ENCODE measurements at regions not wholly inside any gene's neighbourhood (a gene's known extent, or its start where the extent isn't known, plus 50 kb on each side); places are given as distances from the start of the nearest gene placed in this dataset.
A peak's percentile ranks its signal among the peaks of the same experiment; 100 is the strongest.
"Not testable (repeated sequence)": the region's sequence is repeated elsewhere in the genome, so short reads cannot be mapped to it uniquely, and the experiment has no call there.

- Histone ChIP-seq H3K4me1 (peaks cover 0 to 3% (median 0%) of the 10 kb centered on the region in 4 donors), H3K27me3 (no peaks in the 10 kb centered on the region), H3K4me3 (no peak overlapping the region), H3K36me3 (no peaks in the 10 kb centered on the region), H3K9me3 (no peaks in the 10 kb centered on the region), H3K27ac (no peak overlapping the region)
- 87 to 90% methylated on average over 5 of the region's 5 CpGs for WGBS, 2 donors
- TF ChIP-seq EP300 (IDR thresholded peaks at IDR 0.05) (no peak), POLR2AphosphoS5 (IDR thresholded peaks at IDR 0.05) (no peak), POLR2A (IDR thresholded peaks at IDR 0.05) (no peak)
- TF ChIP-seq, protein P1, sequence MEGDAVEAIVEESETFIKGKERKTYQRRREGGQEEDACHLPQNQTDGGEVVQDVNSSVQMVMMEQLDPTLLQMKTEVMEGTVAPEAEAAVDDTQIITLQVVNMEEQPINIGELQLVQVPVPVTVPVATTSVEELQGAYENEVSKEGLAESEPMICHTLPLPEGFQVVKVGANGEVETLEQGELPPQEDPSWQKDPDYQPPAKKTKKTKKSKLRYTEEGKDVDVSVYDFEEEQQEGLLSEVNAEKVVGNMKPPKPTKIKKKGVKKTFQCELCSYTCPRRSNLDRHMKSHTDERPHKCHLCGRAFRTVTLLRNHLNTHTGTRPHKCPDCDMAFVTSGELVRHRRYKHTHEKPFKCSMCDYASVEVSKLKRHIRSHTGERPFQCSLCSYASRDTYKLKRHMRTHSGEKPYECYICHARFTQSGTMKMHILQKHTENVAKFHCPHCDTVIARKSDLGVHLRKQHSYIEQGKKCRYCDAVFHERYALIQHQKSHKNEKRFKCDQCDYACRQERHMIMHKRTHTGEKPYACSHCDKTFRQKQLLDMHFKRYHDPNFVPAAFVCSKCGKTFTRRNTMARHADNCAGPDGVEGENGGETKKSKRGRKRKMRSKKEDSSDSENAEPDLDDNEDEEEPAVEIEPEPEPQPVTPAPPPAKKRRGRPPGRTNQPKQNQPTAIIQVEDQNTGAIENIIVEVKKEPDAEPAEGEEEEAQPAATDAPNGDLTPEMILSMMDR (IDR thresholded peaks at IDR 0.05): no peak
- no peak for DNase-seq
- ATAC-seq (ENCODE audit: low FRiP score in 2 of 2): no peak
Observed at GRCh38 chr14:57061009-57061711, 207.5 kb downstream of the EXOC5 start.

DNA sequence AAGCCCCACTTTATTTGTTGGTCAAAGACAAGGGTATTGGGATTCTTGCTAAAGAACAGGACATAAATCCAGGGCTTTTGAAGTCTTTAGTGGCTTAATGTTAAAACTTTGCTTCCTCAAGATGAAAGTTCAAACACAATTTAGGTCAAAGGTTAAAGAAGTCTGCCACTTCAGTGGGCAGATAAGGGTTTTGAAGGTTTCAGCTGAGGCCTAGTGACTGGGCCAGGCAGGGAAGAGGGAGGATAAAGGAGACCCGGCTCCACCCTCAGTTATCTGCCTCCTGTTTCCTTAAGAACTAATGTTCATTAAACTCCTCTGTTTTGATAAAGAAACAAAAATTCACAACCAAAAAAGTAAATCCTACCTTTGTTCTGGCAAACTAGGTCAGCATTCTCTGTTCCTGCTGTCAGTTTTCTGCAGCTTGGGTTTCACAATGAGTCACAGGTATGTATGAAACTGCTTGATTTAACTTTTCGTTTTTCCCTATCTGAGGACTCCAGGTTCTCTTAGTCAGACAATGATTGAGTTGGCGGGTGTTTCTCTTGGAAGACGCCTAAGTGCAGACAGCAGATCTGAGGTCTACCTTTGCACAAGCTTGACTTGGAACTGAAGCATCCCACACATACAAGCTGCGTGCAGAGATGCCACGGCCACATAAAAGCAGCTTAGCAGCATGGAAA lies 208.3 kb downstream of the EXOC5 start:
- ATAC-seq (ENCODE audit: low FRiP score in 2 of 2) (no peak), DNase-seq (no peak)
- WGBS, 2 donors: 58 to 63% methylated on average over 6 of the region's 6 CpGs

DNA sequence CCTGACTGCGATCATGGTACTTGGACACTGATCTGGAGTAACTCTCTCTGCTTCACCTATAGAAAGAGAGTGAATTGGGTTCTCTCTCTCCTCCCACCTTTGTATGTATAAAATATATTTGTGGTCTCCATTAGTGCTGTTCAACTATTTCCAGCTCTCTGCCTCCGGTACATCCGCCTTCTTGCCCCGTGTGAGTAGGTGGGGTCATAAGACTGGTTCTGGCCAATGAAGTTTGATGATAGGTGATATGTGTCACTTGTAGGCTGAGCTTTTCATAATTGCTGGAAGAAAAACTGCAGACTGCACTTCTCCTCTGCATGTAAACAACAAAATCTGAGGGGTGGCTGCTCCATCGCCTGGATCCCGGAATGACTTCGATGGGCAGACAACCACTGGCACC lies 210.4 kb downstream of the EXOC5 start:
- ATAC-seq (ENCODE audit: low FRiP score in 2 of 2): no peak

More for the DNA sequence above, 208.3 kb downstream of the EXOC5 start:
- TF ChIP-seq POLR2AphosphoS5 (IDR thresholded peaks at IDR 0.05) (no peak), EP300 (IDR thresholded peaks at IDR 0.05) (no peak), POLR2A (IDR thresholded peaks at IDR 0.05) (no peak)
- TF ChIP-seq, protein P1 (IDR thresholded peaks at IDR 0.05): no peak
- no peaks in the 10 kb centered on the region for H3K36me3 ChIP-seq
- H3K4me3 ChIP-seq: no peak overlapping the region
- H3K27me3 ChIP-seq: no peaks in the 10 kb centered on the region
- H3K9me3 ChIP-seq: no peaks in the 10 kb centered on the region
- H3K27ac ChIP-seq: no peak overlapping the region
- peaks cover 0 to 3% (median 0%) of the 10 kb centered on the region in 4 donors for H3K4me1 ChIP-seq

GRCh38 chr14:57057803-57058202 lies 210.9 kb downstream of the EXOC5 start:
- 31 to 32% methylated on average over 4 of the region's 4 CpGs for WGBS, 2 donors
- ATAC-seq (ENCODE audit: low FRiP score in 2 of 2): no peak
- no peak overlapping the region for H3K27ac ChIP-seq
- no peak for TF ChIP-seq POLR2A (IDR thresholded peaks at IDR 0.05)
- TF ChIP-seq, protein P1 (IDR thresholded peaks at IDR 0.05): no peak
- peak in 1 of 2 donors; percentile 12 for TF ChIP-seq POLR2AphosphoS5 (IDR thresholded peaks at IDR 0.05)
- peak in 1 of 4 donors; percentile 57 for TF ChIP-seq EP300 (IDR thresholded peaks at IDR 0.05)
- no peaks in the 10 kb centered on the region for H3K27me3 ChIP-seq
- H3K4me3 ChIP-seq: no peak overlapping the region
- H3K9me3 ChIP-seq: no peaks in the 10 kb centered on the region
- H3K36me3 ChIP-seq: no peaks in the 10 kb centered on the region
- DNase-seq: peak in 1 of 2 donors; percentile 46
- peaks cover 0 to 3% (median 0%) of the 10 kb centered on the region in 4 donors for H3K4me1 ChIP-seq

More for the DNA sequence above, 210.4 kb downstream of the EXOC5 start:
- H3K27me3 ChIP-seq: no peaks in the 10 kb centered on the region
- TF ChIP-seq POLR2A (IDR thresholded peaks at IDR 0.05): no peak
- TF ChIP-seq, protein P1 (IDR thresholded peaks at IDR 0.05): no peak
- TF ChIP-seq EP300 (IDR thresholded peaks at IDR 0.05): no peak
- TF ChIP-seq POLR2AphosphoS5 (IDR thresholded peaks at IDR 0.05): no peak
- H3K36me3 ChIP-seq: no peaks in the 10 kb centered on the region
- H3K4me1 ChIP-seq: peaks cover 0 to 3% (median 0%) of the 10 kb centered on the region in 4 donors
- no peak overlapping the region for H3K4me3 ChIP-seq
- no peak overlapping the region for H3K27ac ChIP-seq
- no peaks in the 10 kb centered on the region for H3K9me3 ChIP-seq
- WGBS, 2 donors: 75 to 83% methylated on average over 4 to 7 of the region's 7 CpGs
- DNase-seq: no peak

DNA sequence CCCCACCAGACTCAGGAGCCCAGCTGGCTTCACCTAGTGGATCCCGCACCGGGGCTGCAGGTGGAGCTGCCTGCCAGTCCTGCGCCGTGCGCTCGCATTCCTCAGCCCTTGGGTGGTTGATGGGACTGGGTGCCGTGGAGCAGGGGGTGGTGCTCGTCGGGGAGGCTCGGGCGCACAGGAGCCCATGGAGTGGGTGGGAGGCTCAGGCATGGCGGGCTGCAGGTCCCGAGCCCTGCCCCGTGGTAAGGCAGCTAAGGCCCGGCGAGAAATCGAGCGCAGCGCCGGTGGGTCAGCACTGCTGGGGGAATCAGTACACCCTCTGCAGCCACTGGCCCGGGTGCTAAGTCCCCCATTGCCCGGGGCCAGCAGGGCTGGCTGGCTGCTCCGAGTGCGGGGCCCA lies 212.2 kb downstream of the EXOC5 start:
- H3K36me3 ChIP-seq; H3K9me3 ChIP-seq; H3K27ac ChIP-seq; H3K27me3 ChIP-seq; ATAC-seq (ENCODE audit: low FRiP score in 2 of 2); H3K4me3 ChIP-seq; H3K4me1 ChIP-seq: not testable (repeated sequence)
- peak in 1 of 2 donors; percentile 74 for DNase-seq
- WGBS, 2 donors: 96 to 97% methylated on average over 5 to 22 of the region's 24 CpGs
